BLaER1 treated with 17β-estradiol and CSF1 and Interleukin-3, amounts not matched to agents 10 nM and 100 nM (cell line): ENCODE measurements at regions not wholly inside any gene's neighbourhood (a gene's known extent, or its start where the extent isn't known, plus 50 kb on each side); places are given as distances from the start of the nearest gene placed in this dataset.

Experiments
- H3K27ac ChIP-seq, 11 experiments: shearing (Covaris generic); formaldehyde crosslinking; 2 replicates each; pipeline ENCODE4 v1.8.1; 2022
- H3K27me3 ChIP-seq, 11 experiments: shearing (Covaris generic); formaldehyde crosslinking; 2 replicates each; pipeline ENCODE4 v1.8.1; 2022
- H3K36me3 ChIP-seq, 11 experiments: shearing (Covaris generic); formaldehyde crosslinking; 2 replicates each; pipeline ENCODE4 v1.8.1; 2022
- H3K4me1 ChIP-seq, 10 experiments: shearing (Covaris generic); formaldehyde crosslinking; 2 replicates each; pipeline ENCODE4 v1.8.1; 2022
- H3K4me2 ChIP-seq, 11 experiments: shearing (Covaris generic); formaldehyde crosslinking; 2 replicates each; pipeline ENCODE4 v1.8.1; 2022
- H3K4me3 ChIP-seq, 10 experiments: shearing (Covaris generic); formaldehyde crosslinking; 2 replicates each; pipeline ENCODE4 v1.8.1; 2022
- H3K9ac ChIP-seq, 11 experiments: shearing (Covaris generic); formaldehyde crosslinking; 2 replicates each; pipeline ENCODE4 v1.8.1; 2022
- H3K9me3 ChIP-seq, 11 experiments: shearing (Covaris generic); formaldehyde crosslinking; replicated peaks in 1 of 11; 2 replicates each; pipeline ENCODE4 v1.8.1; 2022
- H4K20me1 ChIP-seq, 11 experiments: shearing (Covaris generic); formaldehyde crosslinking; 2 replicates each; pipeline ENCODE4 v1.8.1; 2022
- Cebpa-rat ChIP-seq, 11 experiments: shearing (Covaris generic); IDR thresholded peaks; 2 replicates each; pipeline ENCODE4 v1.8.1; 2022

- Histone ChIP-seq H3K36me3 (no peaks in the 10 kb centered on the region), H3K27me3 (no peaks in the 10 kb centered on the region), H3K27ac (no peak overlapping the region), H3K9ac (no peak overlapping the region), H4K20me1 (no peaks in the 10 kb centered on the region), H3K4me2 (no peak overlapping the region), H3K9me3 (no peaks in the 10 kb centered on the region), H3K4me1 (no peaks in the 10 kb centered on the region), H3K4me3 (no peak overlapping the region)
- no peak for TF ChIP-seq Cebpa-rat (IDR thresholded peaks at IDR 0.05)
Observed at GRCh38 chr5:38131686-38132085, 126.7 kb upstream of the EGFLAM start.

GRCh38 chr5:38124321-38124720 is 134.0 kb upstream of the EGFLAM start:
- Histone ChIP-seq H3K27ac (no peak overlapping the region), H3K4me3 (no peak overlapping the region), H4K20me1 (no peaks in the 10 kb centered on the region), H3K27me3 (no peaks in the 10 kb centered on the region), H3K36me3 (no peaks in the 10 kb centered on the region), H3K9ac (no peak overlapping the region), H3K4me2 (no peak overlapping the region), H3K4me1 (no peaks in the 10 kb centered on the region), H3K9me3 (peaks cover 0 to 6% (median 0%) of the 10 kb centered on the region in 11 experiments; a peak in 2 of 22 replicates)
- TF ChIP-seq Cebpa-rat (IDR thresholded peaks at IDR 0.05): no peak

GRCh38 chr5:38121420-38121819 is 136.9 kb upstream of the EGFLAM start:
- Histone ChIP-seq H4K20me1 (no peaks in the 10 kb centered on the region), H3K4me1 (no peaks in the 10 kb centered on the region), H3K27ac (no peak overlapping the region), H3K9me3 (peaks cover 0 to 6% (median 0%) of the 10 kb centered on the region in 11 experiments; a peak in 2 of 22 replicates), H3K9ac (no peak overlapping the region), H3K4me3 (no peak overlapping the region), H3K36me3 (no peaks in the 10 kb centered on the region), H3K27me3 (no peaks in the 10 kb centered on the region), H3K4me2 (no peak overlapping the region)
- no peak for TF ChIP-seq Cebpa-rat (IDR thresholded peaks at IDR 0.05)

- Histone ChIP-seq H3K27me3 (no peaks in the 10 kb centered on the region), H3K4me1 (0 out of 20 replicates have a peak, but pooled peaks cover 0 to 5% (median 0%) of the 10 kb centered on the region in 10 experiments), H3K27ac (no peak overlapping the region), H3K4me3 (no peak overlapping the region), H3K36me3 (no peaks in the 10 kb centered on the region), H3K4me2 (no peak overlapping the region), H3K9ac (no peak overlapping the region), H3K9me3 (peaks cover 0 to 6% (median 0%) of the 10 kb centered on the region in 11 experiments; a peak in 2 of 22 replicates), H4K20me1 (no peaks in the 10 kb centered on the region)
- TF ChIP-seq Cebpa-rat (IDR thresholded peaks at IDR 0.05): no peak
Observed at GRCh38 chr5:38119836-38120235, 138.5 kb upstream of the EGFLAM start.

- H3K9me3 ChIP-seq: no peaks in the 10 kb centered on the region
- no peaks in the 10 kb centered on the region for H4K20me1 ChIP-seq
- no peak for TF ChIP-seq Cebpa-rat (IDR thresholded peaks at IDR 0.05)
- H3K9ac ChIP-seq: no peak overlapping the region
- no peak overlapping the region for H3K4me3 ChIP-seq
- H3K36me3 ChIP-seq: no peaks in the 10 kb centered on the region
- no peak overlapping the region for H3K27ac ChIP-seq
- 0 out of 20 replicates have a peak, but pooled peaks cover 0 to 7% (median 0%) of the 10 kb centered on the region in 10 experiments for H3K4me1 ChIP-seq
- H3K4me2 ChIP-seq: no peak overlapping the region
- no peaks in the 10 kb centered on the region for H3K27me3 ChIP-seq
Observed at GRCh38 chr5:38117784-38118479, 140.4 kb upstream of the EGFLAM start.

- no peaks in the 10 kb centered on the region for H4K20me1 ChIP-seq
- H3K9me3 ChIP-seq: no peaks in the 10 kb centered on the region
- no peaks in the 10 kb centered on the region for H3K27me3 ChIP-seq
- 0 out of 20 replicates have a peak, but pooled peaks cover 0 to 7% (median 0%) of the 10 kb centered on the region in 10 experiments for H3K4me1 ChIP-seq
- peak overlapping the region in 1 of 11 experiments; percentile 31; a peak in 2 of 22 replicates for H3K4me2 ChIP-seq
- H3K4me3 ChIP-seq: no peak overlapping the region
- H3K27ac ChIP-seq: no peak overlapping the region
- no peak overlapping the region for H3K9ac ChIP-seq
- no peaks in the 10 kb centered on the region for H3K36me3 ChIP-seq
- no peak for TF ChIP-seq Cebpa-rat (IDR thresholded peaks at IDR 0.05)
Observed at GRCh38 chr5:38115318-38115827, 143.0 kb upstream of the EGFLAM start.

- H3K9ac ChIP-seq: no peak overlapping the region
- no peak overlapping the region for H3K4me3 ChIP-seq
- 0 out of 20 replicates have a peak, but pooled peaks cover 0 to 7% (median 0%) of the 10 kb centered on the region in 10 experiments for H3K4me1 ChIP-seq
- no peak overlapping the region for H3K4me2 ChIP-seq
- H3K27me3 ChIP-seq: no peaks in the 10 kb centered on the region
- H3K27ac ChIP-seq: no peak overlapping the region
- no peaks in the 10 kb centered on the region for H4K20me1 ChIP-seq
- H3K36me3 ChIP-seq: no peaks in the 10 kb centered on the region
- H3K9me3 ChIP-seq: no peaks in the 10 kb centered on the region
- TF ChIP-seq Cebpa-rat (IDR thresholded peaks at IDR 0.05): no peak
Observed at GRCh38 chr5:38113880-38114279, 144.5 kb upstream of the EGFLAM start.

GRCh38 chr5:38113456-38113855 is 144.9 kb upstream of the EGFLAM start:
- no peaks in the 10 kb centered on the region for H3K27me3 ChIP-seq
- no peak overlapping the region for H3K4me2 ChIP-seq
- no peak overlapping the region for H3K4me3 ChIP-seq
- no peaks in the 10 kb centered on the region for H3K36me3 ChIP-seq
- H3K4me1 ChIP-seq: 0 out of 20 replicates have a peak, but pooled peaks cover 0 to 7% (median 0%) of the 10 kb centered on the region in 10 experiments
- H4K20me1 ChIP-seq: no peaks in the 10 kb centered on the region
- TF ChIP-seq Cebpa-rat (IDR thresholded peaks at IDR 0.05): no peak
- H3K27ac ChIP-seq: no peak overlapping the region
- no peak overlapping the region for H3K9ac ChIP-seq
- H3K9me3 ChIP-seq: no peaks in the 10 kb centered on the region

- Histone ChIP-seq H3K27ac (no peak overlapping the region), H3K4me1 (0 out of 20 replicates have a peak, but pooled peaks cover 0 to 7% (median 0%) of the 10 kb centered on the region in 10 experiments), H3K4me2 (no peak overlapping the region), H3K36me3 (no peaks in the 10 kb centered on the region), H4K20me1 (no peaks in the 10 kb centered on the region), H3K9ac (no peak overlapping the region), H3K9me3 (no peaks in the 10 kb centered on the region), H3K27me3 (no peaks in the 10 kb centered on the region), H3K4me3 (no peak overlapping the region)
- TF ChIP-seq Cebpa-rat (IDR thresholded peaks at IDR 0.05): no peak
Observed at GRCh38 chr5:38112938-38113337, 145.4 kb upstream of the EGFLAM start.

GRCh38 chr5:38110130-38110529 is 148.2 kb upstream of the EGFLAM start:
- H3K4me1 ChIP-seq: peaks cover 0 to 5% (median 0%) of the 10 kb centered on the region in 10 experiments; a peak in 2 of 20 replicates
- H3K9me3 ChIP-seq: no peaks in the 10 kb centered on the region
- no peaks in the 10 kb centered on the region for H3K36me3 ChIP-seq
- no peak overlapping the region for H3K4me3 ChIP-seq
- H3K9ac ChIP-seq: no peak overlapping the region
- no peaks in the 10 kb centered on the region for H3K27me3 ChIP-seq
- no peak overlapping the region for H3K27ac ChIP-seq
- H4K20me1 ChIP-seq: no peaks in the 10 kb centered on the region
- no peak for TF ChIP-seq Cebpa-rat (IDR thresholded peaks at IDR 0.05)
- H3K4me2 ChIP-seq: no peak overlapping the region
